Spleen (tissue), 7 donors: ENCODE measurements at regions not wholly inside any gene's neighbourhood (a gene's known extent, or its start where the extent isn't known, plus 50 kb on each side); places are given as distances from the start of the nearest gene placed in this dataset.

Experiments used
- CTCF ChIP-seq, 11 experiments: fragments of 200-600 bp in 7 of 11; fragments of 450-650 bp in 4 of 11; sonication (generic) in 4 of 11; IDR thresholded peaks in 8 of 11; conservative IDR thresholded peaks in 3 of 11; 1 replicate in 7 of 11; 2 replicates in 4 of 11; pipeline versions ENCODE4 v1.4.0 to v1.8.0; 2016 to 2021; ENCODE audit warnings: antibody characterized with exemption in 11 of 11, inconsistent platforms in 4 of 11, mild to moderate bottlenecking in 1 of 11
- POLR2A ChIP-seq, 3 donors: fragments of 450-650 bp; IDR thresholded peaks; one replicate each; pipeline ENCODE4 v1.5.1; 2017; ENCODE audit warnings: antibody characterized with exemption in 3 of 3, mild to moderate bottlenecking in 1 of 3
- donor health status: DM: no; HTN: no; CAD: no; lungs with moderate emphysema.
- donor health status: DM: no; HTN: no; CAD: no.
- donor health status: DM: no; HTN: no; CAD: no.

GRCh38 chr6:167533851-167534250 lies 209.0 kb downstream of the TTLL2 start:
- TF ChIP-seq CTCF (IDR thresholded peaks at IDR 0.05 in 8 of 11, conservative IDR thresholded peaks at IDR 0.05 in 3 of 11) (no peak), POLR2A (IDR thresholded peaks at IDR 0.05) (no peak)
